Glutamatergic neuron (in vitro differentiated cells): ENCODE measurements at regions not wholly inside any gene's neighbourhood (a gene's known extent, or its start where the extent isn't known, plus 50 kb on each side); places are given as distances from the start of the nearest gene placed in this dataset.

ENCODE experiments used
- DNase-seq: peaks from one replicate; pipeline ENCODE4 v3.0.0; 2022
- H3K27ac Mint-ChIP-seq: one replicate; pipeline ENCODE4 v1.8.0; 2020; ENCODE audit warnings: mild to moderate bottlenecking, mixed read lengths, inconsistent platforms; ENCODE audit not compliant: unreplicated experiment
- H3K27me3 Mint-ChIP-seq: one replicate; pipeline ENCODE4 v1.8.0; 2020; ENCODE audit warnings: mild to moderate bottlenecking, moderate library complexity, mixed read lengths, inconsistent platforms; ENCODE audit not compliant: unreplicated experiment
- H3K36me3 Mint-ChIP-seq: one replicate; pipeline ENCODE4 v1.8.0; 2020; ENCODE audit warnings: mild to moderate bottlenecking, mixed read lengths, inconsistent platforms; ENCODE audit not compliant: unreplicated experiment
- H3K4me1 Mint-ChIP-seq: one replicate; pipeline ENCODE4 v1.8.0; 2020; ENCODE audit warnings: mild to moderate bottlenecking, low read depth, mixed read lengths, inconsistent platforms; ENCODE audit not compliant: unreplicated experiment
- H3K4me3 Mint-ChIP-seq: one replicate; pipeline ENCODE4 v1.8.0; 2020; ENCODE audit warnings: mild to moderate bottlenecking, mixed read lengths, inconsistent platforms; ENCODE audit not compliant: unreplicated experiment
- H3K9me3 Mint-ChIP-seq: one replicate; pipeline ENCODE4 v1.8.0; 2020; ENCODE audit warnings: mild to moderate bottlenecking, moderate library complexity, mixed read lengths, inconsistent platforms; ENCODE audit not compliant: unreplicated experiment
- TF ChIP-seq, protein P1 (sequence below): fragments of 200-600 bp; sonication (generic); IDR thresholded peaks from one replicate; pipeline ENCODE4 v1.5.0; 2021; ENCODE audit not compliant: partially characterized antibody, unreplicated experiment

GRCh38 chr13:34405410-34406181 lies 536.5 kb upstream of the NBEA start:
- H3K9me3 Mint-ChIP-seq, result peaks cover 4% of the 10 kb centered on the region
- TF ChIP-seq, protein P1, sequence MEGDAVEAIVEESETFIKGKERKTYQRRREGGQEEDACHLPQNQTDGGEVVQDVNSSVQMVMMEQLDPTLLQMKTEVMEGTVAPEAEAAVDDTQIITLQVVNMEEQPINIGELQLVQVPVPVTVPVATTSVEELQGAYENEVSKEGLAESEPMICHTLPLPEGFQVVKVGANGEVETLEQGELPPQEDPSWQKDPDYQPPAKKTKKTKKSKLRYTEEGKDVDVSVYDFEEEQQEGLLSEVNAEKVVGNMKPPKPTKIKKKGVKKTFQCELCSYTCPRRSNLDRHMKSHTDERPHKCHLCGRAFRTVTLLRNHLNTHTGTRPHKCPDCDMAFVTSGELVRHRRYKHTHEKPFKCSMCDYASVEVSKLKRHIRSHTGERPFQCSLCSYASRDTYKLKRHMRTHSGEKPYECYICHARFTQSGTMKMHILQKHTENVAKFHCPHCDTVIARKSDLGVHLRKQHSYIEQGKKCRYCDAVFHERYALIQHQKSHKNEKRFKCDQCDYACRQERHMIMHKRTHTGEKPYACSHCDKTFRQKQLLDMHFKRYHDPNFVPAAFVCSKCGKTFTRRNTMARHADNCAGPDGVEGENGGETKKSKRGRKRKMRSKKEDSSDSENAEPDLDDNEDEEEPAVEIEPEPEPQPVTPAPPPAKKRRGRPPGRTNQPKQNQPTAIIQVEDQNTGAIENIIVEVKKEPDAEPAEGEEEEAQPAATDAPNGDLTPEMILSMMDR, result no peak
- H3K36me3 Mint-ChIP-seq, result peaks cover 6% of the 10 kb centered on the region
- H3K4me1 Mint-ChIP-seq, result peaks cover 3% of the 10 kb centered on the region
- H3K27me3 Mint-ChIP-seq, result no peaks in the 10 kb centered on the region
- no peak overlapping the region for H3K4me3 Mint-ChIP-seq
- no peak overlapping the region for H3K27ac Mint-ChIP-seq
- DNase-seq, result no peak

DNA sequence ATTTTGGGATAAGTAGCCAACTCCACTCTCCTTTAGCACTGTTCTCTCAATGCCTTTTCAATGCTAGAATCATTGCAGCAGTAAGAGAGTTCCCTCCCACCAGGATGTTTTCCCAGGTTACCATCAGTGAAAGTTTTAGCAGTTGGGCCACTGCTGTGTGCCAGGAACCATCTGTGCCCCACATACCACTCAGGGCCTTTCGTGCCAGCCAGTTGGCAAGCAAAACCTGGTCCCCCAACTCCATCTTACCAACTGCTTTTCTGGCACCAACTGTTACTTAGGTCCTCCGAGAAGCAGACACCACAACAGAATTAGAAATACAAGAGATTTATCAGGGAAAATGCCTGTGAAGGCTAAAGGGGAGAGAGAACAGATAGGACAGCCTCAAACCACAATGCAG lies 533.4 kb upstream of the NBEA start:
- H3K36me3 Mint-ChIP-seq, result peaks cover 6% of the 10 kb centered on the region
- peaks cover 3% of the 10 kb centered on the region for H3K4me1 Mint-ChIP-seq
- no peak overlapping the region for H3K27ac Mint-ChIP-seq
- peaks cover 4% of the 10 kb centered on the region for H3K9me3 Mint-ChIP-seq
- H3K4me3 Mint-ChIP-seq, result no peak overlapping the region
- no peaks in the 10 kb centered on the region for H3K27me3 Mint-ChIP-seq
- TF ChIP-seq, protein P1, result no peak
- no peak for DNase-seq

DNA sequence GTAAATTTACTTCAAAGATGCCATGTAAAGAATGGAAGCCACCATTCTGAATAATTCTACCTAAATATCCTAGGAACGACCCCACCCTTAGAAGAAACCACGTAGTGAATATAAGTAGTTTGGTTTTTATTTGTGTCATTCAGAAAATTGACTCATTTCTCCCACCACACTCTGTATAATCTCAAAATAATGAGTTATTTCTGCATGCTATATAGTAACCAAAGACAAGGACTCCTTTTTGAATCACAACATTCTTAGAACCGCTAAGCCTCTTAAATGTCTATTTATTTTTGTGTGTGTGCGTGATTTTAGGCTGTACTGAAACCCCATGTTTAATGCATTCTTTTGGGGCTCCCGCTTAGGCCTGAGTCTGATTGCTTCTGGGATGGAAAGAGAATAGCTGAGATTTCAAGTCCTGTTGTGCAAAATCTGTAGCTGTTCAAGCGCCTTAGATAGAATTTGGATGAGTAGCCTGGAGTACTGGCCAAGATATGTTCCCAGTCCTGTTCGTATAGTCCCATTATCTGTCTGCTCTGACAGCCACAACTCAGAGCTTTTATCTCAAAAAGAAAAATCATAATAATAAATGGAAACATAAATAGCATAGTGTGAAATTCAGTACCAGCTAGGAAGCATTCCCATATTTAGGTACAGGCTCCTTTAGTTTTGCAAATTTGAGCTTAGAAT lies 532.4 kb upstream of the NBEA start:
- Mint-ChIP-seq H3K4me3 (no peak overlapping the region), H3K9me3 (peaks cover 4% of the 10 kb centered on the region), H3K27ac (no peak overlapping the region), H3K27me3 (no peaks in the 10 kb centered on the region), H3K4me1 (peaks cover 3% of the 10 kb centered on the region), H3K36me3 (peaks cover 6% of the 10 kb centered on the region)
- DNase-seq, result no peak
- TF ChIP-seq, protein P1, result no peak

- H3K4me3 Mint-ChIP-seq, result no peak overlapping the region
- DNase-seq, result no peak
- peaks cover 6% of the 10 kb centered on the region for H3K36me3 Mint-ChIP-seq
- H3K27ac Mint-ChIP-seq, result no peak overlapping the region
- no peaks in the 10 kb centered on the region for H3K27me3 Mint-ChIP-seq
- peaks cover 3% of the 10 kb centered on the region for H3K4me1 Mint-ChIP-seq
- TF ChIP-seq, protein P1, result no peak
- peaks cover 6% of the 10 kb centered on the region for H3K9me3 Mint-ChIP-seq
These were observed 531.4 kb upstream of the NBEA start for GRCh38 chr13:34410678-34411077.

DNA sequence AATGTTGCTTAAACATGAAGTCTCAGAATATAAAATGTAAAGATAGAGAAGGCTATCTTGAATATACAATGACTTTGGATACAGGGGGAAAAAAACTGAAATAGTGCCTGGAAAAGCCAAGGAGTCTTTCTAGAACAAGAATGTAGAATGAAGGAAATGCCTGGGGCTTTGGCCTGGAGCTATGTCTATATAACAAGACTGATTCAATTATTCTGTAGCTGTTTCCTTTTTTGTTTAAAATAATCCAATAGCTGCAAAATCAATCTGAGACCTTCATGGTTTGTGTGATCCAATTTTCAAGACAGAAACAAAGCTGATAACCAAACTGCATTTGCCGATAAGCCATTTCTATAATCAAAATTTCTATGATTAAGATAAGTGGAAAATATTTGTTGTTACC lies 530.9 kb upstream of the NBEA start:
- DNase-seq, result no peak
- no peaks in the 10 kb centered on the region for H3K27me3 Mint-ChIP-seq
- H3K27ac Mint-ChIP-seq, result no peak overlapping the region
- H3K36me3 Mint-ChIP-seq, result peaks cover 6% of the 10 kb centered on the region
- no peak overlapping the region for H3K4me3 Mint-ChIP-seq
- TF ChIP-seq, protein P1, result no peak
- H3K4me1 Mint-ChIP-seq, result peaks cover 3% of the 10 kb centered on the region
- peaks cover 6% of the 10 kb centered on the region for H3K9me3 Mint-ChIP-seq
